GM18951 (cell line): ENCODE measurements at regions not wholly inside any gene's neighbourhood (a gene's known extent, or its start where the extent isn't known, plus 50 kb on each side); places are given as distances from the start of the nearest gene placed in this dataset.

Experiments
- POLR2A ChIP-seq: IDR thresholded peaks from 4 replicates; pipeline ENCODE4 v1.6.1; 2011; ENCODE audit warnings: mild to moderate bottlenecking; ENCODE audit not compliant: insufficient read length, insufficient read depth; ENCODE audit errors: extremely low read depth
- in situ Hi-C: fragments of 300-500 bp; cut with MboI; formaldehyde crosslinking; loops from one replicate; pipeline ENCODE4 v1.12.0; 2022; ENCODE audit warnings: low sequenced_read_pairs, mixed read lengths, inconsistent platforms; ENCODE audit not compliant: unreplicated experiment

DNA sequence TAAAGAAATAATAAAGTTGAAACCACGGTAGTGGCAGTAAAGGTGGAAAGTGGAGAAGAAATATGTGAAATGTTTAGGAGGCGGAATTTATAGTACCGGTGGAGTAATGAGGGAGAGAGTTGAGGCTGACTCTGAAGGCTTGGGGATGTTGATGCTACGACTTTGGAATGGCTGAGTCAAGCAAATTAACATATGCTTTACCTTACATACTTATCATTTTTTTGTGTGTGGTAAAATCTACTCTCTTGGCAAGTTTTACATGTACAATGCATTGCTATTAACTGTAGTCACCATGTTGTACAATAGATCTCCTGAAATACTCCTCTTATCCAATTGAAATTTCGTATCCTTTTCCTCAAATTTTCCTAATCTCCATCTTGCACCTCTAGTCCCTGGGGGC, 179.0 kb downstream of the TAF11L14 start:
- no peak for TF ChIP-seq POLR2A
- in situ Hi-C loops, result no loop called here

DNA sequence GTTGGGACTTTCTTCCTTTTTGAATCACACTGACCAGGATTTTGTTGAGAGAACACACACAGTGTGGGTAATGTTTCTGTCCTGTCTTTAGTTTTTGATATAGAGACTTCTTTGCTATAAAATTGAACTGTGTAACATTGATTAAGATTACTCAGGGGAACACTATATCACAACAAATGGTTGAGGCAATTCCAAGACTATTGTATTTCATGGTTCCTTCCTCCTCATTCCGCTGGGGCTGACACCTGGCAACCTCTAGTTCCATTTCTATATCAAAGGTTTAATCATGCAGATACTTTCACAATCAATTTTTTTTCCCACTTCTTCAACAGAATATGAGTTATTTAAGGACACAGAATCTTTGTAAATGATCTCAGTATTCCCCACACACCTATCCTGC, 182.2 kb downstream of the TAF11L14 start:
- in situ Hi-C loops, result no loop called here
- no peak for TF ChIP-seq POLR2A

DNA sequence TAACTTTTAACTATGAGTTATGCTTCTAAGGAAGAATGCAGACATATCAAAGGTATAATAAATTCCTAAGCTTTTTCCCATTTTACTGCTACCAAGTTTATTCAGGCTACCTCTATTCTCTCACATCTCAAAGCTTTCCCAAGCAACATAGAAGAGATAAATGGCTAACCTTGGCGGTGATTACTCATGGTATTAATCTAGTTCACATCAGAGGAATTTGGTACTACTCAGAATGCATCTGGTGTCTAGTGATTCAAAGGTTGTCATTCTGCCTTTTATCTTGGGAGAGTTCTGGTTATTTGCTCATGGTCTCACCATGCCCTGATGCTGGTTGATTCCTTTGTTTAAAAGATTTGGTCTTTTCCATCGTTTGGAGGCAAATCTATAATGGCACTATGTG, 182.7 kb downstream of the TAF11L14 start:
- in situ Hi-C loops, result no loop called here
- no peak for TF ChIP-seq POLR2A

- no peak for TF ChIP-seq POLR2A
- in situ Hi-C loops, result no loop called here
Observed at GRCh38 chr5:17817990-17818389, 183.7 kb downstream of the TAF11L14 start.

DNA sequence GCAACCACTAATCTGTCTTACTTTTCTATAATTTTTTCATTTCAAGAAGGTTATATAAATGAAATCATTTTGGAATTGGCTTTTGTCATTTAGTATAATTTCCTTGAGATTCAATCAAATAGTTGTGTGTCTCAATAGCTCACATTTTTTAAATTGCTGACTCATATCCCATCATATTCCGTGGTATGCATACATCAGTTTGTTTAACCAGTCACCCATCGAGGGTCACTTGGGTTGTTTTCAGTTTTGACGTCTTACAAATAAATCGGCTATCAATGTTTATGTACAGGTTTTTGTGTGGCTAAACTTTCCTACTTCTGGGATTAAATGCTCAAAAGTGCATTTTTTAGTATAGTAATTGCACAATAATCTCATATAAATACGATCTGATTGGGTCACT, 185.5 kb downstream of the TAF11L14 start:
- no peak for TF ChIP-seq POLR2A
- in situ Hi-C loops, result no loop called here

- no peak for TF ChIP-seq POLR2A
- in situ Hi-C loops, result no loop called here
Observed at GRCh38 chr5:17828681-17829080, 194.4 kb downstream of the TAF11L14 start.

DNA sequence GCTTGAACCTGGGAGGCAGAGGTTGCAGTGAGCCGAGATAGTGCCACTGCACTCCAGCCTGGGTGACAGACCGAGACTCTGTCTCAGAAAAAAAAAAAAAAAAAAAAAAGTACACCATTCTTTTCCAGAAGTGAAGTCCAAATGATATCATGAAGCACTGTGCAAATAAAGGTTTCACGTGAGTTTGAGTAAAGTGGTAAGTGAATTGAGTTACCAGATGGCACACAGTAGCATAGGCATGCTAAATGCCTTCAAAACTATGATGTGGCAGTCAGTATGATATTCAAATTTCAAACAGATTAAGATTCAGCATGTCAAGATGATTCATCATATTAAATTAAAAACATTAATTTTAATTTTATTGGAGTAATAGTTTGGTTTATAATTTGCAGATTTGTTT, 195.2 kb downstream of the TAF11L14 start:
- no peak for TF ChIP-seq POLR2A
- in situ Hi-C loops, result no loop called here

- TF ChIP-seq POLR2A, result no peak
- in situ Hi-C loops, result no loop called here
Observed at GRCh38 chr5:17831279-17831678, 197.0 kb downstream of the TAF11L14 start.

DNA sequence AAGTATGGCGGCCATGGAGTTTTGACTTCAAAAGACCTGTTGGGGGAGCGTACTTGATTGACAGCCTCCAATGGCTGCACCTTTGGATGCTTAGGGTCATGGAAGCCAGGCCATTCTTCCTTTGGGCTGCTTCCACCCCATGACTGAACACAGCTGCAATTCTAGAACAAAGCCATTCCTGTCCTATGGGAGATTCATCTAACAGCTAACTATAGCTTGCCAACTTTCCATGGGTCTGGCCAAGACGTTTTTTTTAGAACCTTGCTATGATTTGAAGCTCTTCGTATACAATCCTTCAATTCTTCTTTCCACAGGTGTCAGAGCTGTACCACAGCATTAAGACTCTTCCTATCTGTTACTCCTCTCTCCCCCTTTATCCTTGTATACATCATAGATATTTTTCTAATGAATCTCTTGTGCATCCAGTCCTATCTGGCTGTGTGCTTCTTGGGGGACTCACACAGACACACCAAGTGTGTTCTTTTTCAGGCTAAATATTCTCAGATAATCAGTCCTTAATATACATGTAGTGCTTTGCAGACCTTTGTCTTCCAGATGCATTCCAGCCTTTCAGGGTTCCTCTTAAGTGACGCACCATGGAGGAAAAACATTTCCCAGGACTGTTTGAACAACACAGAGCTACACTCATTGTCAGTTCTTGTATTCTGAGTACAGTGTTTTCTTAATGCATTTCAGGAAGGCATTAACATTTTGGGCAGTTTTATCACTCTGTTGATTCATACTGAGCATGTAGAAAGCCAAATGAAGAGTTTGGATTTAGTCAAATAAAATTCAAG, 198.9 kb downstream of the TAF11L14 start:
- TF ChIP-seq POLR2A, result no peak
- in situ Hi-C loops, result no loop called here

- in situ Hi-C loops, result no loop called here
- no peak for TF ChIP-seq POLR2A
Observed at GRCh38 chr5:17837757-17838156, 203.5 kb downstream of the TAF11L14 start.

- in situ Hi-C loops, result no loop called here
- no peak for TF ChIP-seq POLR2A
Observed at GRCh38 chr5:17838469-17838868, 204.2 kb downstream of the TAF11L14 start.

DNA sequence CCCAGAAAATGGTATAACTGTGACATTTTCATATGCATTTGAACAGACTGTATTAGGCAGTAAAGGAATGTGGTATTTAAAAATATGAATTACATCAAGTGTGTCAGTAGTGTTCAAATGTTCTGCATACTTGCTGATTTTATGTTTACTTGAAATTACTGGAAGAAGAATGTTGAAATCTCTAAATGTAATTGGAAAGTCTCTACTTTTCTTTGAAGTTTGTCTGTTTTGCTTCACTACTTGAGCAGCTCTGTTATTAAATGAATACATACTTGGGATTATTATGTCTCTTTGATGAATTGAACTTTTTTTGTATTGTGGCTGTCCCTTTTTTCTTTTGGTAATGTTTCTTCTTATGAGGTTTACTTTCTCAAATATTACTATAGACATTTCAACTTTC, 205.6 kb downstream of the TAF11L14 start:
- in situ Hi-C loops, result no loop called here
- no peak for TF ChIP-seq POLR2A

DNA sequence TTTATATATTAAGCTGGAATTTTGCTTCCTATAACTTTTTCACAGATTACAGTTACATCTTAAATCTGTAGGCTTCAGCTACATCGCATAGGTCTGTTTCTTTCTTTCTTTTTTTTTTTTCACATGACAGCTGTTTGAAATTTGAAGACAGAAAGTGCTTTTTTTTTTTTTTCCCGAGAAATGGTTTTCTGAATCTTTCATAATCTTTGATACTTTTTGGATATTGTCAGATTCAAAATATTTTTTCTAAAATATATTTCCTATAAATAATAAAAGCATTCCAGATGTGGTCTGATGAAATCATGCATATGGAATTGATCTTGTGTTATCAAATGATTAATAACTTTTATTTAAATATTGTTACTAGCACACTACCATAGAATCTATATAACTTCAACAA, 212.2 kb downstream of the TAF11L14 start:
- TF ChIP-seq POLR2A, result no peak
- in situ Hi-C loops, result no loop called here

DNA sequence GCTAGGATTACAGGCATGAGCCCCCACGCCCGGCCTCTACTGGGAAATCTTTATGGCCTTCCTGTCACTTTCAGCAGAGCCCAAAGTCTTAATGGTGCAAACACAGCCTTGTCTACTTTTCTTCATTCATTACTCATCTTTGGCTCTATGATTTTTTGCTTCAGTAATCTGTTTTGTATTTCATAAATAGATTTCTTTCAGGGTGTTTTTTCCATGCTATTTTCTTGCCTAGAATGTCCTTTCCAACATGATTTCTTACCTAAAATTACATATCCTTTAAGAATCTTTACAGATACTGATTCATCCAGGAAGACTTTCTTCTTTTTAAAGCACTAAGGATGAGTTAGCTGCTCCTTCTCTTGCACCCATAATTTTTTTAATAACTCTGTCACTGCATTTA, 213.0 kb downstream of the TAF11L14 start:
- in situ Hi-C loops, result no loop called here
- TF ChIP-seq POLR2A, result no peak
